ENCODE measurements at regions not wholly inside any gene's neighbourhood (a gene's known extent, or its start where the extent isn't known, plus 50 kb on each side); places are given as distances from the start of the nearest gene placed in this dataset.

- no peak for TF ChIP-seq CTCF (IDR thresholded peaks at IDR 0.05)
- H3K36me3 ChIP-seq = no peaks in the 10 kb centered on the region
- no peak overlapping the region for H3K4me3 ChIP-seq
- no peaks in the 10 kb centered on the region for H3K4me1 ChIP-seq
- no peaks in the 10 kb centered on the region for H3K9me3 ChIP-seq
- no peak overlapping the region for H3K27ac ChIP-seq
- DNase-seq (ENCODE audit: low spot score) = no peak
- H3K27me3 ChIP-seq = no peaks in the 10 kb centered on the region
Observed at GRCh38 chr11:42465623-42466022, 846.2 kb upstream of the API5 start.

- TF ChIP-seq CTCF (IDR thresholded peaks at IDR 0.05) = no peak
- H3K4me1 ChIP-seq = no peaks in the 10 kb centered on the region
- no peak overlapping the region for H3K27ac ChIP-seq
- H3K4me3 ChIP-seq = no peak overlapping the region
- DNase-seq (ENCODE audit: low spot score) = no peak
- no peaks in the 10 kb centered on the region for H3K36me3 ChIP-seq
- H3K9me3 ChIP-seq = no peaks in the 10 kb centered on the region
- no peaks in the 10 kb centered on the region for H3K27me3 ChIP-seq
Observed at GRCh38 chr11:42473106-42473505, 838.7 kb upstream of the API5 start.

GRCh38 chr11:42482822-42483221 lies 829.0 kb upstream of the API5 start:
- Histone ChIP-seq H3K36me3 (no peaks in the 10 kb centered on the region), H3K27me3 (no peaks in the 10 kb centered on the region), H3K9me3 (no peaks in the 10 kb centered on the region), H3K4me1 (no peaks in the 10 kb centered on the region), H3K4me3 (no peak overlapping the region), H3K27ac (no peak overlapping the region)
- no peak for TF ChIP-seq CTCF (IDR thresholded peaks at IDR 0.05)
- DNase-seq (ENCODE audit: low spot score) = no peak

GRCh38 chr11:42490506-42490905 lies 821.3 kb upstream of the API5 start:
- Histone ChIP-seq H3K36me3 (no peaks in the 10 kb centered on the region), H3K4me1 (no peaks in the 10 kb centered on the region), H3K4me3 (no peak overlapping the region), H3K27me3 (no peaks in the 10 kb centered on the region), H3K9me3 (no peaks in the 10 kb centered on the region), H3K27ac (no peak overlapping the region)
- TF ChIP-seq CTCF (IDR thresholded peaks at IDR 0.05) = no peak
- DNase-seq (ENCODE audit: low spot score) = no peak

- TF ChIP-seq CTCF (IDR thresholded peaks at IDR 0.05) = no peak
- no peak overlapping the region for H3K4me3 ChIP-seq
Observed at GRCh38 chr11:42494459-42494858, 817.3 kb upstream of the API5 start.

DNA sequence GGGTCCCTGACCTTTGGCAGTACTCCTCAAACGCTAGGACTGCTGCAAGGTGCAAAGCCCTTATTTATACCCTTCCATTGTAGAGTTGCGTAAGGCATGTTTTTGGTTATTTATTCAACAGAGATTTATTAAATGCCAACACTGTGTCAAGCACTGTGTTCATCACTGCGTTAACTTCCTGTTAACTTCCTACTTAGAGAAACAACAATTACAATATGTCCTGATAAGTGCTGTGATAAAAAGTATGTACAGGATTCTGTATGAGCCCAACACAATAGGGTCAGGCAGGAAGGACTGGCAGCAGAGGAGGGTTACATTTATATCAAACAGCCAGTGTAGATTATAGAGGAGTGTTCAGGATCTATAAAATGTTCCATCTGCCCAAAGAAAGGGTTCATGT lies 812.8 kb upstream of the API5 start:
- no peaks in the 10 kb centered on the region for H3K4me1 ChIP-seq
- no peaks in the 10 kb centered on the region for H3K27me3 ChIP-seq
- no peak for TF ChIP-seq CTCF (IDR thresholded peaks at IDR 0.05)
- no peak for DNase-seq (ENCODE audit: low spot score)
- H3K36me3 ChIP-seq = no peaks in the 10 kb centered on the region
- no peak overlapping the region for H3K27ac ChIP-seq
- no peak overlapping the region for H3K4me3 ChIP-seq
- H3K9me3 ChIP-seq = no peaks in the 10 kb centered on the region

More at GRCh38 chr11:42494459-42494858, 817.3 kb upstream of the API5 start:
- no peaks in the 10 kb centered on the region for H3K27me3 ChIP-seq
- H3K36me3 ChIP-seq = no peaks in the 10 kb centered on the region
- no peaks in the 10 kb centered on the region for H3K4me1 ChIP-seq
- no peak for DNase-seq (ENCODE audit: low spot score)
- no peaks in the 10 kb centered on the region for H3K9me3 ChIP-seq
- H3K27ac ChIP-seq = no peak overlapping the region
